NCI-H146 (cell line): ENCODE measurements at regions not wholly inside any gene's neighbourhood (a gene's known extent, or its start where the extent isn't known, plus 50 kb on each side); places are given as distances from the start of the nearest gene placed in this dataset.

Source experiments
- DNase-seq: peaks from one replicate; lab custom pipeline; 2025; lab: John Stamatoyannopoulos, UW

- peak; percentile 39 for DNase-seq
Observed at GRCh38 chr3:94179059-94179458, 116.2 kb downstream of the NSUN3 start.

GRCh38 chr3:94183551-94183950 is 120.7 kb downstream of the NSUN3 start:
- DNase-seq = peak; percentile 6

DNA sequence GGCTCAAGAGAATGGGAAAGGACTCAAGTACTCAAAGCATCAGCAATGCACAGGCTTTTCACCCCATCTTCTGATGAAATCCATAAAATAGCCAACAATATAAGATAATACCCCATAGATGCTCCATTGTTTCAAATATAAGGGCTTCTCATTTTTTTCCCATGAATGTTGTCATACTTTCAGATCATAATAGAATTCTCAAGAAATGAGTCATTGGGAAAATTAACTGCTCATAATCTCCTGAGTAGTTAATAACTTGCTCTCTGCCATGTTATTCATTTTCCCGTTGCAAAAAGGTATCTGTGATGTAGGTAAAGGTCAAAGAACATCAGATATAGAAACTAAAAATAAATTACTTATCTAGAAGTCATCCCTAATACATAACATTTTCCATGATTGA is 121.9 kb downstream of the NSUN3 start:
- no peak for DNase-seq

GRCh38 chr3:94185753-94186152 is 122.9 kb downstream of the NSUN3 start:
- DNase-seq = no peak

- DNase-seq = no peak
Observed at GRCh38 chr3:94187697-94188096, 124.8 kb downstream of the NSUN3 start.

DNA sequence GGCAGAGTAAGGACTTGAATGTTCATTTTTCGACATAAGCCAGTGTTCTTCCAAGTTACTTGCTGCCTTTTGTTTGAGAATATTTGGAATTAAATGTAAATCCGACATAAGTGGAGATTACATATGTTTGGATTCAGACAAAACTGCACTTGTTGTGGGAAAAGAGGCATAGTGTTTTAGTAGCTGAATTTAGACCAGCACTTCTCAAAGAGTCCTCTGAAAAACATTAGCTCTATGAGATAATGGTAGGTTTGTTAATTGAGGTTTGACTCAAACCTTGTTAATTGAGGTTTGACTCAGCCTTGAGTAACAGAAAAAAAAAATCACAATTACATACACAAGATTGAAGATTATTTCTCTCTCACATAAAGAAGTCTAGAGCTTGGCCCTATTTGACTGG is 132.5 kb downstream of the NSUN3 start:
- DNase-seq = no peak

DNA sequence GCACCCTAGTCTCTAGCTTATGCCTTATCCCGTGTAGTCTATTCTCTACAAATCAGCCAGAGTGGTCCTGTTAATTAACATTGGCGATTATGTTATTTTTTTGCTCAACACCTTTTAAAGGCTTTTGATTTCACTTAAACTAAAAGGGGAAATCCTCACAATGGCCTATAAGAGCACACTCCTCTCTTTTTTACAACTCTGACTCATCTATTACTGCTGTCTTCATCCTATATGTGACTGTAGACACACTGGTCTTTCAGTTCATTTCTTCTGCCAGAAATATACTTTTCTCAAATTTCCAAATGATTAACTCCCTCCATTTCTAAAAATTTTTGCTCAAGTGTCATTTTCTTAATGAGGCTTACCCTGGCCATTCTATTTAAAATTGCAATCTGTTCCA is 143.4 kb downstream of the NSUN3 start:
- no peak for DNase-seq

DNA sequence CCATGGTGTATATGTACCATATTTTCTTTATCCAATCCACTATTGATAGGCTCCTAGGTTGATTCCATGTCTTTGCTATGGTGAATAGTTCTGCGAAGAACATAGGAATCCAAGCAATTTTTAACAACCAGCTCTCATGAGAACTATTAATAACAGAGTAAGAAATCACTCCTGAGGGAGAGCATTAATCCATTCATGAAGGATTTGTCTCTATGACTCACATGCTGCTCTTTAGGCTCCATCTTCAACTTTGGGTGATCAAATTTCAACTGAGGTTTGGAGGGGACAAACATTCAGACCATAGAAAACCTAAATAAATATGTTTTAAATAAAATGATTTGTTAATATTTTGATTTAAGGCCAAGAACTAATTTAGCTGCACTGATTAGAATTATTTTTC is 147.4 kb downstream of the NSUN3 start:
- no peak for DNase-seq

DNA sequence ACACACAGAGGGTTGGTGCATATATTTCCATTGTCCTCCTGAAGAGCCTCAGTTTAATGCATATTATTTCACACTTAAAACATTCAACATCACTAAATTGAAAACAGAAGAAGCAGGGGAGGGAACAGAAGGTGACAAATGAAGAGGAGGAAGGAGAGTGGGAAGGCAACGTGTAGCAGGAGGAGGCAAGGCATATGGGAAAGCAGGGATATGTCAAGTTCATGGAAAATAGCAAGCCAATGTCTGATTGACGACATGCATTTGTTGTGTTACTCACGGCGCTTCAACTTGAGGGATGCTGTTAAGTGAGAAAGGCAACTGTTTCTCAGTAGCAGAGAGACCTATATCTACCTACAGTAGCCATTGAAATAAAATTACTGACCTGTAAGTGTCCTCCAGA is 154.5 kb downstream of the NSUN3 start:
- no peak for DNase-seq

DNA sequence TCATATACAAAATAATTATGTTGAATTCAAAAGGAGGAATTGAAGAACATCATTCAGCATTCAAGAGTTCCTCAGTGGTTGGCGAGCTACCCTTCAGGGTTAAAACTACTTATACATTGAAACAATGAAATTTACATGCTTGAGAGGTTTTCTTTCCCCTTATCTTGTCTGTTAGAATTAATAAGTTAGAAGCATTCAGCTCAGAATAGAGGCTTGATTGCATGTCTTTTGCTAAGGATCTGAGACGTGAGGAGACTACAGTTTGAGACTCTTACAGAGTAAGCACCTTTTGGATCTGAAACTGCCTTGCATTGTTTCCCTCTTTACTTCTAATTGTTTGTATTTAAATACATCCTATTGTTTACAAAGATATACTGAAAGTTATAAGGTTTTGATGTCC is 157.6 kb downstream of the NSUN3 start:
- DNase-seq = no peak

DNA sequence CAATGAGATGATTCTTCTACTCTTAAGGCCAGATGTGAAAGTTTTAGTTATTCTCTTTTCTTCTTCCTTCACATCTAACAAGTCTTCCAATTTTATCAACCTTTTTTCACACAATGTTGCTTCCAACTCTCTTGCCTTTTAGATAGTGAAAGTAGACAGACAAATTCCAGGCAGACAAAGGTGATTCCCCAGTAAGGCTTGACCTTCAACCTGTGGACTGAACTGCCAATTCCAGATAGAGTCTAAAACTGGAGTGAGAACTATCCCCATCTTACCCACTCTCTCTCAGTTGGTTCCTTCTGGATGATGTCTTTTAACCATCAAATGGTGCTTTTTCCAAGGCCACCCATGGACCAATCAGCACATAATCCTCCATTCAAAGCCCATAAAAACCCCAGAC is 159.0 kb downstream of the NSUN3 start:
- no peak for DNase-seq

DNA sequence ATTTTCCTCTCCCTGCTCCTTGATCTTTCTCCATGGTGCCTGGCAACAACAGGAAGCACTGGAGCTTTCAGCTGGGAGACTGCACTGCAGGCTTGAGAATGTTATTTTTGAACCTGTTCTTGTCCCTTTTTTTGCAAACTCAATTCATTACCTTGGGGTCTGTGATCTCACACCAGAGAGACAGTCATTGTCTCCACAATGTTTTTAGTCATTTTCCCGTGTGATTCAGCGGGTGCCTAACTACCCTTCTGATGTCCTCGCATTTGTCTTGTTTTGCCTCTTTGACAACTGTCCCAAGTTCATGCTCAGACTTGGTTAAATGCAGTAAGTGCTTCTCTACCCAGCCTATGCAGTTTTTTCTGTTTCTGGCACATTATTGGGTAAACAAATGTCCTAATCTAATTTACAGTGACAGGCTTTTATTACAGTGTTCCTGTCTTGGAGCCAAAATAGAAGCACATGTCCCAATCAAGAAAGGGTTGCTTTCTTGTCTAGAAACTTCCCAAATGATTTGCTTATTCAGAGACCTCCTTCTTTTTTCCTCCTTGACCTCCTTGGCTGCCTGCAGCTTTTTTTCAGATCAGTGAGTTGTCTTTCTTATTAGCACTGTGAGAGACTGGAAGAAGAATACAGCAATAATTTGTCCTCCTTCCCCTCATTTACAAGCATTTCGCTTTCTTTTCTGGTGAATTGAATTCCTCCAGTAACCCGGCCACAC is 162.4 kb downstream of the NSUN3 start:
- no peak for DNase-seq

DNA sequence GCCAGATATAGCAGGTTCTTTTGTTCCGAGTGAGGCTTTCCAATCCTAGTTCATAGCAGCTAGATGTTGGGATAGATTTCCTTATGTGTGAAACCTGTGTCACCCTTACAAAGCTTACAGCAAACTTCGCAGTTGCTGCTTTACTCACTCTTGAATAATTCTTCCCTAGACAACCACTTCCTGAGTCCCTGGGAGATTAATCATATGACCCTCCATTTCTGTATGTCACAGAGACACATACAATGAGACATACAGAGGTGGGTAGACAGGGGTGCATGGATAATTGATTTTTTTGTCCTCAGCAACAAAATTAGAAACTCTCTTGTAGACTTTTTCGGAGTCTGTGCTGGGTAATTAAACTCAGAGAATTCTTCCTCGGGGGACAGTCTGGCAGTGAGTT is 163.2 kb downstream of the NSUN3 start:
- no peak for DNase-seq

- DNase-seq = no peak
Observed at GRCh38 chr3:94232921-94233320, 170.1 kb downstream of the NSUN3 start.

DNA sequence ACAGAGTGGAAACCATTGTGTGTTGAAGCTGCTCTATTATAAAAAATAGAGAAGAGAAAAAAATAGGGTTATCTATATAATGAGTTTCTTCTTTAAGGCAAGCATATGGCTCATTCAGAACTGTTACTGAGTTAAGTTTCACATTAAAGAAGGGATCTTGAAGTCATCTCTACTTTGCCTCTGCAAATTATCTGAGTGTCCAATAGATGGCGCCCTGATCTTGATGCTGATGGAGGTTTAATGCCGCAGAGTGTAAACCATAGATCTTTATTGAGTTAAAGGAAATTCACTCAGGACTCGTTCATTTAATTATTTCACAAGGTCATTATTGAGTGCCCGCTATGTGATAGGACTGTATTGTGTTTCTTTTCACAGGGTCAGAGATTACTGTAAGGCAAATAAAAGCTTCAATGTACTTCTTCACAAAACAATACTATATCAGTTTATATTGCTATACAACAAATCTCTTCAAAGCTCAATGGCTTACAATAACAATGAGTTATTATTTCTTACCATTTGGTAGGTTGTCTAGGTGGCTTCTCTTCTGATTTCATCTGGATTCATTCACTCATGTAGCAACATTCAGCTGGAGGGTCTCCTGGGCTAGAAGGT is 171.4 kb downstream of the NSUN3 start:
- peak; percentile 15 for DNase-seq

DNA sequence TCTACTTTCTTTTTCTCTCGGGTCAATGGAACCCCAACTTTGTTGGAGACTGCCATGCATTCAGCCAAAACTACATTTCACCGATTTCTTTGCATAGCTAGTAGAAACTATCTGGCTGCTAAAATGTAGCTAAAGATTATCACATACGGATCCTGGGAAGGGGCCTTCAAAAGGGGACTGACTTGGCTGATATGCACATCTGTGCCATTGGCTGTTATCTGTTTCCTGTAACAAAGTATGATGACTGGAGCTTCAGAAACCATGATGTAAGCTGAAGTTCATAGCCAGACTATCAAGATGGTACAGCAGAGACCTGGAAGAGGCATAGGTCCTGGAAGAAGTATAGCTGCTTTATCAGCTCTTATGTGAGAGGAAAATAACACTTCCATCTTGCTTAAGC is 179.1 kb downstream of the NSUN3 start:
- DNase-seq = no peak

GRCh38 chr3:94246171-94246570 is 183.3 kb downstream of the NSUN3 start:
- DNase-seq = no peak

- DNase-seq = no peak
Observed at GRCh38 chr3:94248042-94248441, 185.2 kb downstream of the NSUN3 start.

GRCh38 chr3:94249491-94250079 is 186.7 kb downstream of the NSUN3 start:
- peak; percentile 51 for DNase-seq

- DNase-seq = no peak
Observed at GRCh38 chr3:94251566-94251965, 188.7 kb downstream of the NSUN3 start.

DNA sequence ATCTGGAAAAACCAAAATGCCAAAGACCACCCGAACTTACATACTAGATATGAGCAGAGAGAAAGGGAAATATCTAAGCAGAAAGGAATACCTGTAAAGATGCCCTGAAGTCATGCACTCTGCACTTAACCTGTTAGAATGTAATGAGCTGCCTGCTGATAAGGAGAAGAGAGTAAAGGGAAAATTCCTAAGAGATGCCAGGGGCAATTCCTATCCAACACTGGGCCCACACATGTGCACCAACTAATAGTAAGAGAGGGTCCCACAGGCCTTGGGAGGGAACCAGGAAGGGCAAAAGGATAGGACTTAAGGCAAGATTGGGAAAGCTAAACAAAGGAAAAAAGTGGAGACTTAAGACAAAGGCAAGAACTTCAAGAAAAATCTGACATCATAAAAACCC is 189.5 kb downstream of the NSUN3 start:
- DNase-seq = no peak

DNA sequence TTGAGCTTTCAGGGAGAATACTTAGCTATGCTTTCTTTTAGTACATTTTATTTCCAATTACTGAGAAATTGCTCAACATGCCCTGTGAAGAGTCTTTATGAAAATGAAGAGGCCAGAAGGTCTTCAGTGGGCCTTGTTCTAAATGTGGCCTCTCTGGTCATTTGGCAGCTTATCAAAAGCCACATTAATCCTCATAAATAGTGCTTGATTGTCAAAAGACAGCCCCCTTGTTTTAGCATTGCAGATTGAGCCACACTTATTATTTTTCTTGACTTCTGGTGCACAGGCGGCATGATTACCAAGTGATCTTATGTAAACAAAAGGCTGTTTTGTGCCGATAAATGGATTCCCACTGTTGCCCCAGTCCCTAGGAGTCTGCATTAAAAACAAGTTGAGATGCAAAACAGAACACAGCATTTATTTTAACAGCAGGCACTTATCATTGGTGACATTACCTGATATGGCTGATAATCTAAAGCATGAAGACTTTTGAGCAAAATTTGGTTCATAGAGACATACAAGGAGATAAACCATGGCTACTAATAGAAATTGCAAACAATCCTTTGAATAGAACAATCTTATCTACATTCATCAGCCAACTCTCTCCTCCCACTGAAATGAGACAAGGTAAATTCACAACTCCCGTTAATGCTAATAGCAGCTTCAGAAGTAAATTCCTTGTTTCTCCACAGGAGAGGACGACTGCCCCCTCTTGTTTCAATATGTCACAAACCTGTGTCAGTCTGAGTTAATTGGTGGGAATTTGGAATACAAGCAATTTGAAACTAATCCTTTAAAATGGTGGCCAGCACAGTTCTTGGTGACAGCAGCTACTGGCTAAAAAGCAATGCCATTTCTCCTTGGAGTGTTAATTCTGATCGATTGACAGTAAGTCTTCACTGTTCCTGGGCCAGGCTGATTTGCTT is 194.3 kb downstream of the NSUN3 start:
- DNase-seq = peak; percentile 17

- DNase-seq = no peak
Observed at GRCh38 chr3:94258851-94259250, 196.0 kb downstream of the NSUN3 start.
